ENCODE measurements at regions not wholly inside any gene's neighbourhood (a gene's known extent, or its start where the extent isn't known, plus 50 kb on each side); places are given as distances from the start of the nearest gene placed in this dataset.
"Not testable (repeated sequence)": the region's sequence is repeated elsewhere in the genome, so short reads cannot be mapped to it uniquely, and the experiment has no call there.

DNA sequence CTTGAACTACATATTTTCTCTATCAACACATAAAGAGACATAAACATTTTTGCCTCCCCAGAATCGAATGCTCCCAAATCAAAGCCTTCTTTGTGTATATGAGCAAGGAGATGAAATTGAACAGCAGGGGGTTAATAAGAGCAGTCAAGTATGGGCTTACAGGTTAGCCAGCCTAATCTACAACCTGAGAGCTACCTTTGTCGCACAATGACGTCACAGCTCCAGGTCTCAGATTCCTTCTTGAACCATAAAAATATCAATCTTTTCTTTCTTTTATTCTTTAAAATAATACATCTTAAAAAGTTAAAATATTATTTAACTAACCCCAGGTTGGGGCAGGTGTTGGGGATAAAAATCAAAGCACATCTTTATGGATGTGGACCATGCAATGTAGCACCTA is 482.9 kb upstream of the CDH11 start:
- DNase-seq (ENCODE audit: low read depth in 2 of 3, low spot score in 1 of 3), result no peak

DNA sequence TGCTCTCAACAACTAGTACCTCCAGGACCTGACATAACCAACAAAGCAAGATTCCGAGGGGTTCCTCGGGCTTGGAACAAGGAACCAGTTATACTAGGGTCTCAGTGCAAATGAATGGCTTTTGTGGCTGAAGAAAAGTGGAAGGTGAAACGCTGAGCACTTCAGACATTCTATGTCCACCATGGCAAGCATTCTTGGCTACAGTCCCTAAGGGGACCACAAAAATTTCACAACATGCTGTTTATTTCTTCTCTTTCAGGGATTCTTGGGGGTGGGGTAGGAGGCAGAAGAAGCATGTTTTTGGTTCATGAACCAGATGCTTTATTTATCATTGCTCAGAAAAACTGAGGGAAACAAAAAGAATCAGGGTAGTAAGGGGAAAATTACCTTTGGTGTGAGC is 479.9 kb upstream of the CDH11 start:
- no peak for DNase-seq (ENCODE audit: low read depth in 2 of 3, low spot score in 1 of 3)

DNA sequence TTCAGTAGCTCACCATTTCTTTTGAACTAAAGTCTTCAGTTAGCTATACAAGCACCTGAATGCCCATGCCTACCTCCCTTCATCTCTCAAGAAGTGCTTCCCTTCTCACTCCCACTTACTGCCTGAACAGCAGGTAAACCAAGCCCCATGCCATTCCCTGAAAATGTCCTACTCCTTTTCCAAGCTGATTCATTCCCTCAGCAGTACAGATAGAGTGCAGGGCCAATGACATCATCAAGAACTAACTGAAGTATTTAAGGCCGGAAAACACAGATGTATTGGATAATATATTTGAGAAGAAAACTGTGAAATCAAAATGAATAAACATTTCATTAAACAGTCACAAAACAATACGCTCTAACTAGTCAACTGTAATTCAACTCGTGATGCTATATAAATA is 478.8 kb upstream of the CDH11 start:
- DNase-seq (ENCODE audit: low read depth in 2 of 3, low spot score in 1 of 3), result no peak

DNA sequence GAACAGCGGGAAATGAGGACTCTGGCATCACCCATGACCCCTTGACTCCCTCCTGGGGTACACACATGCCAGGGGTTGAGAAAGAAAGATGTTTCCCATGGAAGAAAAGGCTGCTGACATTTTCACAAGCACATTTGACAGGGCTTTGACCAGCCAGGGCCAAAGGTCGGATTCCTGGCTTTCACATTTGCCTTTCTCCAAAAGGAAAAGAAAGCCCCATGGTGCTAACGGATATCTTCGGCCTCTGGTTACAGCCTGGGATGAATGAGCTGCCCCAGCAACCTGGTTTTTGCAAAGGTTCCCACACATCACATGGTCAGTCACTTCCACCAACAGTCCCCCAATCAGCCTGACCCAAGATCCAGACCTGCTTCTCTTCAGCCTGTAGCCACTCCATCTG is 478.2 kb upstream of the CDH11 start:
- no peak for DNase-seq (ENCODE audit: low read depth in 2 of 3, low spot score in 1 of 3)

DNA sequence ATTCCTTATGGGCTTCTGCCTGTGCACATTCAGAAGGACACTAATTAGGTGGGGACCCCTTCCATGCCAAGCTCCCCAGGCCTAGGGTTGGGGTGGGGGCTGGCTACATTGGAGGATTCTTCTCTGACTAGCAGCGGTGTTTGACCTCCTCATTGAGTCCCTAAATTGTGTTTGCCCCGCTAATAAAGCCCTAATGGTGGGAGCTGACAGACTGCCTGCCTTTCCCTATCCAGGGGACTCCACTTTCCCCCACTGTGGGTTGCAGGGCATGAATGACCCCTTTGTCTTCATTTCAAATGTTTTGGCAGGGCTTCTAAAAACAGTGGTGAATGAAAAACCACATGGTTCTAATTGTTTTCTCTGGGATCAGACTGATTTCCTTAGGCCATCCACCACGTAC is 476.8 kb upstream of the CDH11 start:
- DNase-seq (ENCODE audit: low read depth in 2 of 3, low spot score in 1 of 3), result no peak

DNA sequence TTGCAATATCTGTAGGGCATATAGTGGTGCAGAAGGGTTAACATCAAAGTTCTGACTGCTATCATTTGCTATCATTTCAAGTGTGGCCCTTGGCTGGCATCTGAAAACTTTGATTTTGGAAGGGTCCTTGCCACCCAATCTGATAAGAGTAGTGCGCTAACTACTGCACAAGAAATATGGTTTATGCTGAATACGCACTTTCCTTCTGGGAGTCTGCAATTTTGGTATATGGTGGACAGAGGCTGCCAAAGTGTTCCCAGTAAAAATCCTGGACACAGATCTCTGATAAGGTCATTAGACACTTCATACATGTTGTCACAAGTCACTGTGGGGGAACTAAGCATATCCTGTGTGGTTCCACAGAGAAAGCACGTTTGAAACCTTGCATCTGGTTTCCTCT is 461.6 kb upstream of the CDH11 start:
- no peak for DNase-seq (ENCODE audit: low read depth in 2 of 3, low spot score in 1 of 3)

DNA sequence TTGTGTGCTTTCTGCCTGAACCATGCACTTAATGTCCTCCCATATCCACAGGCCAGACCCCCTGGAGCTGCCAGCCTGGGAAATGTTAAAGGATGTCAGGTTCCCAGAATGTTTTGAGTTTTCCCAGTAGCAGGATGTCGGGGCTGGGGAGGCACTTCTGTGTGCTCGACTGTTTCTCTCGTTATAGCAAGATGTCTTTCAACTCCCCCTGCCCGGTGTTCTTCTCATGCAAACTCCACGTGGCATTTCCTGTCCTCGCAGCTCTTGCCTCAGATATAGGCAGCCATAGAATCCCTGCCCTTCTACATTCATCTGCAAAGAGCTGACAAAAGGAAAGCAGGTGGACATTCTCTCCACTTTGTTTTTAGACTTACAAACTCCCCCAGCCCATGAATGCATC is 457.2 kb upstream of the CDH11 start:
- DNase-seq (ENCODE audit: low read depth in 2 of 3, low spot score in 1 of 3), result no peak

DNA sequence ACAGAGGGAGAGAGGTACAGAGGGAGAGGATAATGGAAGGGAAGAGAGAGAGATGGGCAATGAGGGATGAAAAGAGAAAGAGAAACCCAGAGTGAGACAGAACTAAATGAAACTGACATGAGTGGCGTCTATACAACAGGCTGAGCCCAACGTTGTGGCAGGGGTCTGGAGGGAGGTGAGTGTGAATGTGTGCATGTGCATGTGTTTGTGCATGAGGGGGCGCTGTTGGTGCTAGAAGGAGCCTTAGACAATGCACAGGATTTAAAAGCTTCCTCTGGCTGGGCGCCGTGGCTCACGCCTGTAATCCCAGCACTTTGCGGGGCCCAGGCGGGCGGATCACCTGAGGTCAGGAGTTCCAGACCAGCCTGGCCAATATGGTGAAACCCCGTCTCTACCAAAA is 454.8 kb upstream of the CDH11 start:
- no peak for DNase-seq (ENCODE audit: low read depth in 2 of 3, low spot score in 1 of 3)

DNA sequence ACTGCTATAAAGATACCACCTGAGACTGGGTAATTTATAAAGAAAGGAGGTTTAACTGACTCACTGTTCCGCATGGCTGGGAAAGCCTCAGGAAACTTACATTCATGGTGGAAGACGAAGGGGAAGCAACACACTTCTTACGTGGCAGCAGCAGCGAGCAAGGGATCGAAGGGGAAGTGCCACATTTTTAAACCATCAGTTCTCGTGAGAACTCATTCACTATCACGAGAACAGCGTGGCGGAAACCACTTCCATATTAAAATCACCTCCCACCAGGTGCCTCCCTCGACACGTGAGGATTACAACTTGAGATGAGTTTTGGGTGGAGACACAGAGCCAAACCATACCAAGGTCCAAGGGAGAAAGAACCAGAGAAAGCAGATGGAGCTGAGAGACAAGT is 454.3 kb upstream of the CDH11 start:
- no peak for DNase-seq (ENCODE audit: low read depth in 2 of 3, low spot score in 1 of 3)

DNA sequence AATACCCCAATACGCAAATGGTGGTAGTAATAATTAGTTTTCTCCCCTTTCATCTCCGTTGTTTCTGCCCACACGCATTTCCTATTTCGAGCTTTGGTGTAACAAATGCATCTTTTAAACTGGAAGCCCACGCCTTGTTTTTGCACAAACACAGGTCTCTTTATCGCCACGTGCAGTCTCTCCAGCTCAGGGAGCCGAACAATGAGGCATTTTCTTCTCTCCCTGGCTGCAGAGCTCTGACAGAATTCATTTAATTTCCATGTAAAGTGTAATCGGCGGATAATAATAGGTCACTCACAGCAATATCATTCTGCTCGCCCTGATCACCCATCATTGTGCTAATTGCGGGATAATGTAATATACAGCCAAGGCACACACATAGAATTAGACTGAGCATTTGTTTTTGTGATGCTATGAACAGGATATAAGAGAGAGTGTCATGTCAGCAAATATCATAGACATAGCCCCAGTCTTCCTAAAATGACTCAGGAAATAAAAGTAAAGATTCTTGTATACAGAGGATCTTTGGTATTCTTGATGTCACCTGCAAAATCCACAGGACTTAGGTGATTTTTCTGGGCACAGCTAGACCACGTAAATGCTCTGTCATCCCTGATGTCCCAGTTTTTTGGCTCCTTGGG is 452.6 kb upstream of the CDH11 start:
- no peak for DNase-seq (ENCODE audit: low read depth in 2 of 3, low spot score in 1 of 3)

DNA sequence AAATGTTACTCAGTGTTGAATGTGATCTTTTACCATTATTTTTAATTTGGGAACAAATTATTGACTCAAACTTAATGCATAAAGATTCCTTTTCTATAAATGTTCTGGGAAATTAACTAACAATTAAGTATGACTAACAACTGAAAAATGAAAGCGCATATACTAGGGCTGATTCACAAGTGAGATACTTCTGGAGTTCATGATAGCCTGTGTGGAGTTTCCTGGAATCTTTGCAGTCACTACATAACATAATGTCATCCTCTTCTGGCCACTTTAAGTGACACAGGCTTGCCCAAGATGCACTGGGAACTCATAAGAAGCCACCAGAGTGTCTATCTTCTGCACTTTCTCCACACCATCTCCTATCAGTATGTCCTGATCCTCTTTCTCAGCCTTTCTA is 450.3 kb upstream of the CDH11 start:
- DNase-seq (ENCODE audit: low read depth in 2 of 3, low spot score in 1 of 3), result no peak

DNA sequence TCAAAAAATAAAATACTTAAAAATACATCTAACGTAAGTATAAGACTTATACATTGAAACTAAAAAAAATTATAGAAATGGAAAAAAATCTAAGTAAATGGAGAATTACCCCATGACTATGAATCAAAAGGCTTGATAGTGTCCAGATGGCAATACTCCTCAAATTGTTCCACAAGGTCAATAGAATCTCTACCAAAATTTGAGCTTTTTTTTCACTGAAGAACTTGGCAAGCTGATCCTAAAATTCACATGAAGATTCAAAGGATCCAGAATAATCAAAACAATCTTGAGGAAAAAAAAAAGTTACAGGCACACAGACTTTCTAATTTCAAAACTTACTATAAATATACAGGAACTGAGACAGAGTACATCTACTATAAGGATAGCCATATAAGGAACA is 448.4 kb upstream of the CDH11 start:
- no peak for DNase-seq (ENCODE audit: low read depth in 2 of 3, low spot score in 1 of 3)

DNA sequence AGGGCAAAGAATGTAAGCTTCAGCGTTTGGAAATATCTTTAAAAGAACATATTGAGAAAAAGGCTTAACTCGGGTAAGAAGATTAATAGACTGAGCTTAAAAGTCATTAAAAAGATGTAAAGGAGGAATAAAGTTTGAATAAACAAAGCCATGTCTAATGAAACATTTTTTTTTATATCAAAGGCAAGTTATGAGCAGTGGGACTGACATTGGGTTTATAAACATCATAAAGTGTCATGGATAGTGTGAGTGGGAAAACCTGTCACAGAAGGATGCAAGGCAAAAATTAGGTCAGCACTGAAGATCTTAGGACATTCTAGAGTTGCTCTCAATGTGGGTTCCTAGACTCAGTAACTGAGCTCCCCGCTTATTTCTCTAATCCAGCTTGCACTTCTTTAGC is 438.0 kb upstream of the CDH11 start:
- no peak for DNase-seq (ENCODE audit: low read depth in 2 of 3, low spot score in 1 of 3)

DNA sequence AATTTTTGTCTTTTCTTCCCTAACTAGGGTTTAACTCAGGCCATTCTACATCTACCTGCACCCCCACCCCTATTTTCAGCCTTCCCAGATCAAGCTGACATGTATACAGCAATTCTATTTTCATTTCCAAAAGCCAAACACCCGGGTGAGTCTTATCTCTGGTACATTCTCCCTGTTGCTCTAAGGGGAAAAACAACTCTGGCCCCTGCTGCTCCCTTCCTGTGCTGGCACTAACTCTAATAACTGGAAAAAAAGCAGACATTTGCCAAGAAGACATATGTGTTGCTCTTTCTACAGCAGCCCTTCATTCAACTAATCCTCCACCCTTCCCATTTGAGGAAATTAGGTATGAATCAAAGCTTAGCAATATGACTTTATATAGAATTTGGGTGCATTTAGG is 427.8 kb upstream of the CDH11 start:
- not testable (repeated sequence) for DNase-seq (ENCODE audit: low read depth in 2 of 3, low spot score in 1 of 3)

DNA sequence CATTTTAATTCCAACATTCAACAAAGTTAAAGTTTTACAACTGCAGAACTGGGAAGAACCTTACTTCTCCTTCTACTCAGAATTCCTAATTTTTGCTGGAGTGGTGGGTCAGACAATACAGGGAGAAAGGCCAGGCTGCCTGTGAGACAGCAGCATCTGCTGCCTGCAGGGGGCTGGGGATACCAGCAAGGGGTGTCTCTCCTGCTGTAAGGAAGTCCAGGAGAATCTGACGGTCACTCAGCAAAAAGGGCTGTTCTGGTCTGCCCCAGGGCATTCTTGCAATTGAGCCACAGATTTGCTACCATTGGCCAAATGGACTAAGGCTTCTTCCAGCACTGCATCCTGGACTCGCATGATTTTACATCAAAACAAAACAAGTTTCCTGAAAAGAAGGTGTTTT is 426.6 kb upstream of the CDH11 start:
- DNase-seq (ENCODE audit: low read depth in 2 of 3, low spot score in 1 of 3), result no peak

DNA sequence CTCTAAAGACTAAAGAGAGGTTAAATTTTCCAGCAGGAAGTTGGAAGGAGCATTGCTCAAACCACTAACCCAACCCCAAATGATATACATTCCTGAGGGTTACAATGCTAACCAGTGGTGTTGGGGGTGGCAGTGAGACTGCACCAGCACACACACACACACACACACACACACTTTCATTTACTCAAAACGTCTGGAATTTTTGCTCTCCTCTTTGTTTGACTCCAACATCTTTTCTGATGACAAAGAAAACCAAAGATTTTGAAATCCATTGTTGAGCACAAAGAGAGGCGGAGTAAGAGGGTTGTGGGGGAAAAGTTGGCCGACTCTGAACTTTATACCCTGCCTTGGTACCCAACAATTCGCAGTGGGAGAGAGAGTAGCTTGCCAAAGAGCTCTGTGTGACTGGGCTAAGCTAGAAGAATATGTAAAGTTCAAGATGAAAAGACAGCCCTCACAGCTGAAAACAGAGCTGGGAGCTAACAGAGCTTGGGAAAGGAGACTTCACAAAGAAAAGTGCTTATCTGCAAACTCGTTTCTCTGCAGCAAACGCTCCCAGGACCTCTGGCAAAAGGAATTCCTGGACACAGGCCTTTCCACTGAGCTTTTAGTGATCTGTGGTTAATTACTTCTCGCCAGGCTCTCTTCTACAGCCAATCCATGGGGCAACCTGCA is 426.0 kb upstream of the CDH11 start:
- DNase-seq (ENCODE audit: low read depth in 2 of 3, low spot score in 1 of 3), result no peak

DNA sequence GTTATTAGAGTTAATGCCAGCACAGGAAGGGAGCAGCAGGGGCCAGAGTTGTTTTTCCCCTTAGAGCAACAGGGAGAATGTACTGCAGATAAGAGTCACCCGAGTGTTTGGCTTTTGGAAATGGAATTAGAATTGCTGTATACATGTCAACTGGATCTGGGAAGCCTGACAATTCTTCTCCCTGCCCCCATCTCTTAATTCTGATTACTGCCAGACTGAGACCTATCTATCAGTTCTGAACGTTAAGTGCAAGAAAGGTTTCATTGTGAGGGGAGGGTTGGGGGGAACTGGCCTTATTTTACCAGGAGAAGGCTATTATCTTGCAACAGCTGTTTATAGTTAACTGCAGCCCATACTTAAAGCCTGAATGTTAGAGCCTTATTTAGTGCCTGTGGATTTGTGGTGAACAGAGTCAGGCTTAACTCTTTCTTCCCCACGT is 424.5 kb upstream of the CDH11 start:
- DNase-seq (ENCODE audit: low read depth in 2 of 3, low spot score in 1 of 3), result no peak

DNA sequence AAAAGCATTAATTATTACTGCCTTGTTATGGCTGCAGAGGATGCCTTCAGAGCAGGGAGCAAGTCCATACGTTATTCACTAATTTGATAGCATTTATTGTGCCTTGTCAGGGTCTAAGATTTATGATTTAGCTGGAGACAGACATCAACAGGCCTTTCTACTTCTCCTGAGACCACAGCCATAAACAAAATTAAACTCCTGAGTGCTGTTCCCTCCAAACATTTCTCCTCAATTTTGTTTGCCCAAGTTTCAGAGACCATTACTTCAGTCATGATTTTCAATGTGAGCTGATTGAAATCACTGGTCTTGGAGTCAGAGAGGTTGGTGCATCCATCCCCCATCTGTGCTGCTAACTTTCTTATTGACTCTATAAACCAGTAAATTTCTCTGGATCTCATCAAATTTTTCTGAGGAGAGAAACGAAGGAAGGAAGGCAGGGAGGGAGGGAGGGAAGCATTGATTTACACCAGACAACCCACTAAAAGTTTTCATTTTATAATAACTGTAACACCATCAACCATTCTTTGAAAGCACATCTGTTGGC is 423.6 kb upstream of the CDH11 start:
- no peak for DNase-seq (ENCODE audit: low read depth in 2 of 3, low spot score in 1 of 3)

DNA sequence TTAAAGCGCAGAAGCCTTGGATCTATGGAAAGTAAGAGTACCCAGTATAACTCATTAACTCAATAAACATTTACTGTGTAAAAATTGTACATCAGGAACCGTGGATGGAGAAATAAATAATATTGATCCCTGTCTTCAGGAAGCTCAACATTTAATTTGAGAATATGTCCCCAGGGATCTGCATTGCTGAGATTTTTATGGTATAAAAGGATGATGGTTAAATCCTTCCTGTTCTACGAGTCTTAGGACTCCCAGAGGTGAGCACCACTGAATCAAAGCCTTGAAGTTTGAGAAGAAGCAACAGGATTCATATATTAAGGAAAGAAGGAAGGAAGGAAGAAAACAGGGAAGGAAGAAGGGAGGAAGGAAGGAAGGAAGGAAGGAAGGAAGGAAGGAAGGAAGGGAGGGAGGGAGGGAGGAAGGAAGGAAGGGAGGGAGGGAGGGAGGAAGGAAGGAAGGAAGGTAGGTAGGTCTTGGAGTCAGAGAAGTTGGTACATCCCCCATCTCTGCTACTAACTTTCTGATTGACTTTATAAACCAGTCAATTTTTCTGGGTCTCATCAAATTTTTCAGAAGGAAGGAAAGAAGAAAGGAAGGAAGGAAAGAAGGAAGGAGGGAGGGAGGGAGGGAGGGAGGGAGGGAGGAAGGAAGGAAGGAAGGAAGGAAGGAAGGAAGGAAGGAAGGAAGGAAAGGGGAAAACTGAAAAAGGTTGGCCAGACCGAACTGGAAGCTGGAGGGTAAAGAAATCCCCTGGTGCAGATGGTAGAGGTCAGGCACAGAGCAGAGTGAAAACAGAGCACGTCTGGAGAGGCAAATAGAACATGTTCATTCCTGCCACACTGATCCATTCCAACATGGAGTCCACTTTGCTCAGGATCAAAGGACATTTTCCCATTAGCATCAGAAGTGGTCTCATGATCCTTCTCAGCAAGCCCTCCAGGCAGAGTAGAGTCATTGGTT is 422.2 kb upstream of the CDH11 start:
- no peak for DNase-seq (ENCODE audit: low read depth in 2 of 3, low spot score in 1 of 3)

DNA sequence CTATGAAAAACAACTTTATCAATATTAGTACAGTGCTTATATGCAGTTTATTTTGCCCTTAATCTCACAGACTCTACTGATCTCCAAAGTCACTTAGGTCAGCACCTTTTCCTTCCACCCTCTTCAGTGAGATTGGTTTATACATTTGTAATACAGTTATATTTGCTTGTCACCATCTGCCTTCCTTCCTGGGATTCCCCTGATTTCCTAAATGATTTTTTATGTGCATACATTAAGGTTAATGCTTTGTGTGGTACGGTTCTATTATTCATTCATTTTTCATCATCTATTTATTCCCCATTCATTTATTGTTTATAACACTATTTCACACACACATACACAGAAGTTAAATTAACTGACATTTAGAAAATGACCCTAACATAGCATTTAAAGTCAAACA is 419.8 kb upstream of the CDH11 start:
- no peak for DNase-seq (ENCODE audit: low read depth in 2 of 3, low spot score in 1 of 3)

DNA sequence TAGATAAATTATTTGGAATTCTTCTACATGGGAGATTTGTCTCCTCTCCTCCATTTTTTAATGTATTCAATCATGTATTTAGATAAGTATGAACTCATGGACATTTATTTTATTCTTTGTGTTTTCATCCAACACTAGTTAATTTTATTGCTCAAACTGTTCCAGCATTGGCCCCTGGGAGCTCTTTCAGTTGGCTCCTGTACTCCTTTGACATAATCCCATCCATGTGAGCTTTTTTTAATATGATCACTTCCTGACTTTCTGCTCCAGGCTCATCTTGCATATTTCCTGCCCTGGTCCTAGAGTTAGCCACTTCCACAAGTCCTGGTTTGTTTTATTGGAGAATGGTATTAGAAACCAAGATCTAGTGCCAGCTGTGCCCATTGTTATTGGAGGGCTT is 419.0 kb upstream of the CDH11 start:
- no peak for DNase-seq (ENCODE audit: low read depth in 2 of 3, low spot score in 1 of 3)

DNA sequence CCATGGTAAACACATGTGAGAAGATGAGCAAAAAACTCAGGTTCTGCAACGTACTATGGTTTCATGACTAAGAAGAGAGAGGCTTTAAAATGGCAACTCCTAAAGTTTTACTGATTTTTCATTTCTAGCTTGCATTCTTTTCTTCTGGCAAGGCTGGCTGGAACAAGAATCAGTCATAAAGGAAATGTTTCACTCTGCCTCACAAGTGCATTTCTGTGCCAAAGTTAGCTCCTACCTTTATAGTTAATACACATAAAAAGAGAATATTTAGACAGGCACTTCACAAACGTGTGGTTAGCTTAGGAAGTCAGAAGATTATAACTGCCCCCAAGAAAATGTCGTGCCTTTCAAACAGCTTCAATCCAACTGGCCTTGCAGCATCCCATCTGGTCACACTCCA is 417.1 kb upstream of the CDH11 start:
- DNase-seq (ENCODE audit: low read depth in 2 of 3, low spot score in 1 of 3), result no peak
